Neural cell (in vitro differentiated cells): ENCODE measurements at regions not wholly inside any gene's neighbourhood (a gene's known extent, or its start where the extent isn't known, plus 50 kb on each side); places are given as distances from the start of the nearest gene placed in this dataset.

Experiments used
- EP300 ChIP-seq: fragments of 450-650 bp; conservative IDR thresholded peaks from 2 replicates; pipeline ENCODE4 v1.6.1; 2014; ENCODE audit warnings: antibody characterized with exemption, mild to moderate bottlenecking, moderate library complexity; ENCODE audit not compliant: poor library complexity, severe bottlenecking
- EZH2 ChIP-seq: fragments of 200-600, 300-800 bp; shearing (Covaris generic), sonication (generic); IDR thresholded peaks from 2 replicates; pipeline ENCODE4 v1.6.1; 2014; ENCODE audit warnings: antibody characterized with exemption, low read length, borderline replicate concordance, mild to moderate bottlenecking; ENCODE audit not compliant: insufficient read depth, poor library complexity, severe bottlenecking
- POLR2AphosphoS5 ChIP-seq: IDR thresholded peaks from 2 replicates; pipeline ENCODE4 v1.6.1; 2012
- TAF1 ChIP-seq: IDR thresholded peaks from 2 replicates; pipeline ENCODE4 v1.6.1; 2012; ENCODE audit warnings: low read depth
- TF ChIP-seq, protein P1 (sequence below): fragments of 450-650 bp; IDR thresholded peaks from 2 replicates; pipeline ENCODE4 v1.5.1; 2014; ENCODE audit warnings: antibody characterized with exemption, mild to moderate bottlenecking, moderate library complexity; ENCODE audit not compliant: poor library complexity, severe bottlenecking
- TF ChIP-seq, protein P2 (sequence below): IDR thresholded peaks from 2 replicates; pipeline ENCODE4 v1.6.1; 2012; ENCODE audit warnings: borderline replicate concordance

DNA sequence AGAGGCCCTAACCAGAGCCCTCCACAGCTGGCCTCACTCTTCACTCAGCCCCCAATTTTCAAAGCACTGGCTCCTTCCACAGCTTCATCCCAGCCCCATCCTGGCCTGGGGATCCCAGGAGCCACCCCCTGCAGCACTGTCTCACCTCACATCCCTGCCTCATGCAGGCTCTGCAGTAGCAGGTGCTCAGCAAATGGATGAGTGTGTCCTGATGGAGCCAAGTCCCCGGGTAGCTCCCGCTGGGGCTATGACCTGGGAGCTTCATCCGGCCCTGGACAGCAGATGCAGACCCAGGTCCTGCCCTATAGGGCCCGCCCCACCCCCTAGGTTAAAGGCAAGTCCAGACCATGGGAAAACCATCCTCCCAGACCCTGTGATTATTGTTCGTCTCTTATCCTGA, 143.2 kb upstream of the ZNF507 start:
- no peak for TF ChIP-seq EP300
- TF ChIP-seq, protein P1, sequence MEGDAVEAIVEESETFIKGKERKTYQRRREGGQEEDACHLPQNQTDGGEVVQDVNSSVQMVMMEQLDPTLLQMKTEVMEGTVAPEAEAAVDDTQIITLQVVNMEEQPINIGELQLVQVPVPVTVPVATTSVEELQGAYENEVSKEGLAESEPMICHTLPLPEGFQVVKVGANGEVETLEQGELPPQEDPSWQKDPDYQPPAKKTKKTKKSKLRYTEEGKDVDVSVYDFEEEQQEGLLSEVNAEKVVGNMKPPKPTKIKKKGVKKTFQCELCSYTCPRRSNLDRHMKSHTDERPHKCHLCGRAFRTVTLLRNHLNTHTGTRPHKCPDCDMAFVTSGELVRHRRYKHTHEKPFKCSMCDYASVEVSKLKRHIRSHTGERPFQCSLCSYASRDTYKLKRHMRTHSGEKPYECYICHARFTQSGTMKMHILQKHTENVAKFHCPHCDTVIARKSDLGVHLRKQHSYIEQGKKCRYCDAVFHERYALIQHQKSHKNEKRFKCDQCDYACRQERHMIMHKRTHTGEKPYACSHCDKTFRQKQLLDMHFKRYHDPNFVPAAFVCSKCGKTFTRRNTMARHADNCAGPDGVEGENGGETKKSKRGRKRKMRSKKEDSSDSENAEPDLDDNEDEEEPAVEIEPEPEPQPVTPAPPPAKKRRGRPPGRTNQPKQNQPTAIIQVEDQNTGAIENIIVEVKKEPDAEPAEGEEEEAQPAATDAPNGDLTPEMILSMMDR = no peak
- no peak for TF ChIP-seq EZH2
- no peak for TF ChIP-seq POLR2AphosphoS5
- TF ChIP-seq, protein P2, sequence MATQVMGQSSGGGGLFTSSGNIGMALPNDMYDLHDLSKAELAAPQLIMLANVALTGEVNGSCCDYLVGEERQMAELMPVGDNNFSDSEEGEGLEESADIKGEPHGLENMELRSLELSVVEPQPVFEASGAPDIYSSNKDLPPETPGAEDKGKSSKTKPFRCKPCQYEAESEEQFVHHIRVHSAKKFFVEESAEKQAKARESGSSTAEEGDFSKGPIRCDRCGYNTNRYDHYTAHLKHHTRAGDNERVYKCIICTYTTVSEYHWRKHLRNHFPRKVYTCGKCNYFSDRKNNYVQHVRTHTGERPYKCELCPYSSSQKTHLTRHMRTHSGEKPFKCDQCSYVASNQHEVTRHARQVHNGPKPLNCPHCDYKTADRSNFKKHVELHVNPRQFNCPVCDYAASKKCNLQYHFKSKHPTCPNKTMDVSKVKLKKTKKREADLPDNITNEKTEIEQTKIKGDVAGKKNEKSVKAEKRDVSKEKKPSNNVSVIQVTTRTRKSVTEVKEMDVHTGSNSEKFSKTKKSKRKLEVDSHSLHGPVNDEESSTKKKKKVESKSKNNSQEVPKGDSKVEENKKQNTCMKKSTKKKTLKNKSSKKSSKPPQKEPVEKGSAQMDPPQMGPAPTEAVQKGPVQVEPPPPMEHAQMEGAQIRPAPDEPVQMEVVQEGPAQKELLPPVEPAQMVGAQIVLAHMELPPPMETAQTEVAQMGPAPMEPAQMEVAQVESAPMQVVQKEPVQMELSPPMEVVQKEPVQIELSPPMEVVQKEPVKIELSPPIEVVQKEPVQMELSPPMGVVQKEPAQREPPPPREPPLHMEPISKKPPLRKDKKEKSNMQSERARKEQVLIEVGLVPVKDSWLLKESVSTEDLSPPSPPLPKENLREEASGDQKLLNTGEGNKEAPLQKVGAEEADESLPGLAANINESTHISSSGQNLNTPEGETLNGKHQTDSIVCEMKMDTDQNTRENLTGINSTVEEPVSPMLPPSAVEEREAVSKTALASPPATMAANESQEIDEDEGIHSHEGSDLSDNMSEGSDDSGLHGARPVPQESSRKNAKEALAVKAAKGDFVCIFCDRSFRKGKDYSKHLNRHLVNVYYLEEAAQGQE = no peak
- no peak for TF ChIP-seq TAF1
